ENCODE measurements at regions not wholly inside any gene's neighbourhood (a gene's known extent, or its start where the extent isn't known, plus 50 kb on each side); places are given as distances from the start of the nearest gene placed in this dataset.

DNA sequence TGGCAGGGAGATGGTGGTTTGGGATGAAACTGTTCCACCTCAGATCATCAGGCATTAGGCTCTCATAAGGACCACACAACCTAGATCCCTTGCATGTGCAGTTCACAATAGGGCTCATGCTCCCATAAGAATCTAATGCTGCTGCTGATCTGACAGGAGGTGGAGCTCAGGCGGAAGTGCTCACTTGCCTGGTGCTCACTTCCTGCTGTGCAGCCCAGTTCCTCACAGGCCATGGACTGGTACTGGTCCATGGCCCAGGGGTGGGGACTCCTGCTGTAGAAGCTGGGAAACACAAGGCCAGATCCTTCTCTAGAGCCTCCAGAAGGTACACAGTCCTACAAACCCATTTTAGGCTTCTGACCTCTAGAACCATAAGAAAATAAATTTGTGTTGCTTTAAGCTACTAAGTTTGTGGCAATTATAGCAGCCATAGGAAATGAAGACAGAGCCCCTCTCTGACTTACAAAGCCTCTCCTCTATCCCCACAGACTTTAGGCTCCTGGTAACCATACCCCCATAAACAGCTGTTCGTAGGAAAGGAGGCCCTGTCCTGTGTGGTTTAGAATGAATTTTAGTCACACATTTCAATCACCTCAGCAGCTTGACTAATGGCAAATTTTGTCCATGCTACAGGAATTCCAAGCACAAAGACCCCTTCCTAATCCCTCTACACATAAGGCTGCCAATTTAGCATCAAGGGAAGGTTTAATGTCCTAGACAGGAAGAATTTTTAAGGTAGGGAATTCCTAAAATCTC lies 206.1 kb upstream of the PHYHIPL start:
- no peak for DNase-seq (ENCODE audit: low spot score)

DNA sequence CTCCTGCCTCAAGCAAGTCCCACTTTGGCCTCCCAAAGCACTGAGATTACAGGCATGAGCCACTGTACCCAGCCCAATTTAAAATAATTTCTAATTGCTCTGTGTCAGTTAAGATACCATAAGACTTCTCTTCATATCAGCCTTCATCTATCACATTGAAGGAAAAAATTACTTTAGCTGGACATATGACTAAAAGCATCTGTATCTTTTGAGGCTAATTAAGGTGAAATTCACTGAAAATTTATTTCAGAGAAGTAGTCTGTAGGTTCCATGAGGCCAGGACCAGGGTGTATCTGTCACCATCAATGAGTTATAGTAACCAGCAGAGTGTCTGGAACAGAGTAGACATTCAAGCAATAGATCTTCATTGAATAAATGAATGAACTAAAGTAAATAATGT lies 205.2 kb upstream of the PHYHIPL start:
- no peak for DNase-seq (ENCODE audit: low spot score)

DNA sequence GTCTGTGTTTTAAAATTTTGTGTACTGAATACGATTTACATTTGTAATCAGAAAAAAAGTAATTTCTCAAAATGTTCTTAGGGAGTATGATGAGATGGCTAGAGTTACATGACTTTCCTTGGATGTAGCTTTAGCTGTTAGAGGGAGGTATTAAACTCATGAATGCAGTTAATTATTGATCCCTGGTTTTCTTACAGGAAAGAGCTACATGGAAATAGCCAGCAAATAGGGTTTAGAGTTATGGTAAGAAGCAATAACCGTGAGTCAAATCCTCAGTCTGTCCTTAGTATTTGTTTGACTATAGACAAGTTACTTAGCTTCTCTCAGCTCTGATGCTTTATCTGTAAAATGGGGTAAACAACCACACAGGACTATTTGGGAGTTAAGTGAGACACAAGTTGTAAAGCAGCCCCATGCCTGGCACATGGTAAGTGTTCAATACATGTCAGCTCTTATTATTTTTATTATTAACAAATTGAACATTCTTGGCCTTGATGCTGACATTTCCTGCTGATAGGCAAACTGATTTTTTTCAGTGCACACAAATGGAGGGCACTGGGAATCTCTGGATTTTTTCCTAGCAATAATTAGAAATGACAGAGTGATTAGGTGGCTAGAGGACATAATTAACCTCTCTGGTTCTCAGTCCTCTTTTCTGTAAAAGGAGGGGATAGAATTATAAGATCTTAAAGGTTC lies 204.5 kb upstream of the PHYHIPL start:
- DNase-seq (ENCODE audit: low spot score), result no peak

DNA sequence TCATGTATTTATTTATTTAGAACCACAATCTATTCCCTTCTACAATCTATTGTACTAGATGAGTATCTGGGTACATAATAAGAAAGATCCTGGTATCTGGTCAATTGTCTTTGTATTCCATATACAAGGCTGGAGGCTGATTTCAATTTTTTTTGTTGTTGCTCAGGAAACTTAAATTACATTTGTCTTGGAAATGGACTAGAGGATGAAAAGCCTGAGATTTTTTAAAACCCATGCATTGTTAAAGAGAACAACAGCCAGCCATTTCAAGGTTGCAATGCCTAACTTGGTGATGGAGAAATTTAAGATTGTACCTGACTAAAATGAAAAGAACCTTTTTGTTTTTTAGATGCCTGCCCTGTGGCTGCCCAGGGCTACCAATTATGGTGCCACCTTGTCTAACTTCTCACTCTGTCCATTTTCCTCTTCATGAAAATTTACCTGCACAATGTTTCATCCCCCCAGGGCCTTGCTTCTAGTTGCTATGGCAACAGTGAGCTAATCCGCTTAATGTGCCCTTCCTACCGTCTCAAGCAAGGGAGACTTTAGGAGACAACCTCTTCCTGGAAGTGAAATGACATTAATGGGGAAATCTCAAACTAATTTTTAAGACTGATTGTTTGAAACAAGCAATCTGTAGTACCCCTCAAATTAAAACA lies 203.7 kb upstream of the PHYHIPL start:
- no peak for DNase-seq (ENCODE audit: low spot score)

DNA sequence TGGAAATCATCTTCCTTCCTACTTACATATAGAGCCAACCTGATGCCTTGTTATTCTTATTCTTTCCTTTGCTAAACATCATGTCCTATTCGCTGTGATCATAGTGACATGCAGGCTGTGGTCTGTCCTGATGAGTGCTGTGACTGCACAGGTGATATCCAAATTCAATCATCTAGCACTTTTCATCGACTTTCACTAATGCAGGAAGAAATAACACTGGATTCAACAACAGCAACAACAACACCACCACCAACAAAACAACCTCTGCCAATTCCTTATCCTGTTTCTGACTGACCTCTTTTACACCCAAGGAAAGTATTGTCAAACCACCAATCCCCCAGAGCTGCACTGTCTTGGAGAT lies 203.2 kb upstream of the PHYHIPL start:
- no peak for DNase-seq (ENCODE audit: low spot score)

DNA sequence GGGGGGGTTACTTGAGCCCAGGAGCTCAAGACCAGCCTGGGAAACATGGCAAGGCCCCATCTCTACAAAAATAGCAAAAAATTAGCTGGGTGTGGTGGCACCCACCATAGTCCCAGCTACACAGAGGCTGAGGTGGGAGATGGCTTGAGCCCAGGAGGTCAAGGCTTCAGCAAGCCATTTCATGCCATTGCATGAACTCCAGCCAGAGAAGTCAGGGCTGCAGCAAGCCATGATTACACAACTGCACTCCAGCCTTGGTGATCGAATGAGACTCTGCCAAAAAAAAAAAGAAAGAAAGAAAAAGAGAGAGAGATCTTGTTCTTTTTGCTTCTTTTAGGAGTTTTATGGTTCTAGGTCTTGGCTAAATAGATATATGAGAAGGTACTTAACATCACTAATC lies 200.2 kb upstream of the PHYHIPL start:
- DNase-seq (ENCODE audit: low spot score), result no peak

DNA sequence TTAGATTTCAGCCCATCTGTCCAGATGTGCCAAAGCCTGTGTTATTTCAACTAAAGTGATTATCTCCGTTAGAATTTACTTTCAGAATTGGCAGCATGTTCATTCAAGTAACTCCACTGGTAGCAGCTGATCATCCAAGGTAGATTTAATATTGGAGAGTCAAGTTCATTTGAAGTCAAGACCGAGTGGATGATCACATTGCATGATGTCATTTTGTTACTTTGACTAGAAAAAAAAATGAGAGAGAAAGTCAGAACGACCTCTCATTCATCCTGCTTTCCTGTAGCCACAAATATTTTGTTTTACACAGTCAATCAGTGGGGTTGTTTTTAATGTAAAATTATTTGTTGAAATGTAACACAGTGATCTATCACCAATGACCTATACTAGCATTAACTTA lies 196.7 kb upstream of the PHYHIPL start:
- no peak for DNase-seq (ENCODE audit: low spot score)

DNA sequence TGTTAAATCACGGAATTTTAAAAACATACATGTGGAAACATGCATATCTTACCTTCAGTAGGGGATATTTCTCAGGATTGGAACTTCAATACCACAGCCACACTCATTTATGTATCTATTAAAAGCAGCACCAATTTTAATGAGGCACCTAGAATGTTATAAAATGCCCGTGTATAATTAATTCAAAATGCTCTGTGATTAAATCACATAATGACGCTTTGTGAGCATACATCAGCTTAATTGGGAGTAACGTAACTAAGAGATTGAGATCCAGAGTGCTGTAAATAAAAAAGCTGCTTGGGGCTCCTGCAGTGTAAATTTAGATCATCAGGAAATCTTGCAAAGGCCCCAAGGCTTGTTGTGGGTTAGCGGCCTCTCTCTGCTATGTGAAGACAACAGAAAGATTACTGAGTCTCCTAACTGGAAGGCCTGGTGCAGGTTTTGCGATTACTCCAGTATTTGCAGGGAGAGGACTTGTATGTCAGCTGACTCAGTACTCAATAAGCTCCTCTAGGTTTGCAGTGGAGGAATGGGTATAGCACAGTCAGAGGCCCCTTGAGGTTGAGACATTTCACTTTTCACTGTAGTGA lies 195.5 kb upstream of the PHYHIPL start:
- DNase-seq (ENCODE audit: low spot score), result no peak

DNA sequence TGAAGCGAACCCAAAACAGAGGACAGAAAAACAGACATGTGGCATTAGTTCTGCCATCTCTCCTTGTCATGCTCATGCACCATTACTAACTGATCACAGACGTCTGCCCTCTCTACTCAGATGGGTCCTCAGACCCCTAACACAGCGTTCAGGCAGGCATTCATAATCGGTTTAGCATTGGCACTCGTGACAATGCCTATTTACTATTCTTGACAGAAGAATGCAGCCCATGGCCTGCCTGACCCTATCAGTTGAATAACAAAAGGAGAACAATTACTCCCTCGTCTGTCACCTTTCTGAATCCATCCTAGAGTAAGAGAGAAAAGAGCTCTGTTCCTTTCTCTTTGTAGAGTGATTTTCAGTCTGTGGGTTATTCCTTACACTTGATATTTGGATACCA lies 194.6 kb upstream of the PHYHIPL start:
- no peak for DNase-seq (ENCODE audit: low spot score)

DNA sequence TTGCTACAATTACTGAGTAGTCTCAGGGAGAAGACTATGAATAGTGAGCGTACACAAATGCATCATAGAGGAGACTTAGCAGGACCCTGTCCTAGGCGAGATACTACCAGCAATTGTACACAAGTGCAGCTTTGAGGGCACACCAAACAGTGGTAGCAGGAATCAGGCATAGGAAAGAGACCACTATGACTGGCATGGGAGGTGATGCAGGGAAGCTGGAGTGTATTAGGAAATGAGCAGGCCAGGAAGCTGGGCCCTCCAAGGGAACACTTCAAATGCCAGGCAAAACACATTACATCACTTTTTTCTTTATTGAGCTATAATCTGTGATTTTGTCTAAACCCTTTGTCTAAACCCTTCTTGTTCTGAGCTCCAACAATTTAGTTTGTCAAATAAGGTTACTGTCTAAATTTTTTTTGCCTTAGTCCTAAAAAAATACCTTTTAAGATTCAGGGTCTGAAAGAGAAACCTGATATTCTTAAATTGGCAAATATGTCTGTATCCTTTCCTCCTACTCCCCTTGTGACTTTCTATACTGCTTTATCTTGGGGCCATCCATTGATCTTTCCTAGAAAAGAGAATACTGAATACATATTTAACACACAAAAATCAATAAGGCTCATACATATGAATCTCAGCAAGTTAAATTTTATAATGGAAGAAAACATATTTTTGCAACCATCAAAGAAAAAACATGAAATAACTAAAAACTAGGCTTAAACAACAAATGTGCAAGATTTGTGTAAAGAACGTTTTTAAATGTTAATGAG lies 193.8 kb upstream of the PHYHIPL start:
- no peak for DNase-seq (ENCODE audit: low spot score)

DNA sequence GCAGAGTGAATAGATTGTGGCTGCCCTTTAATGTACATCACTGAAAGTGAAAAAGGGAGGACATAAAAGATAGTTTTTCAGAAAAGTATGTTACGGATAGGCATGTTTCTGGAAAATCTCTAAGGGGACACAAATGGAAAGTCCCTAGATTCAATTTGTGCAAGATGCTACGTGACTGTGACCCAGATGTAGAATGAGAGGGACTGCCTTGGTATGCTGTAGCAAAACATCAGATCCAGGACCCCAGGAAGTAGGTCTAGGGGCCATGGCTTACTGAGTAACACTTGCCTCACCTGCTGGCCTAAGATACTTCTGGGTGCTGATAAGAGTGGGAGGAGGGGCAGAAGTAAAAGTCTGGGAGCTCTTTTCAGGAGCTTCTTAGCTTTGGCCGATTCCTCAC lies 191.2 kb upstream of the PHYHIPL start:
- DNase-seq (ENCODE audit: low spot score), result no peak

DNA sequence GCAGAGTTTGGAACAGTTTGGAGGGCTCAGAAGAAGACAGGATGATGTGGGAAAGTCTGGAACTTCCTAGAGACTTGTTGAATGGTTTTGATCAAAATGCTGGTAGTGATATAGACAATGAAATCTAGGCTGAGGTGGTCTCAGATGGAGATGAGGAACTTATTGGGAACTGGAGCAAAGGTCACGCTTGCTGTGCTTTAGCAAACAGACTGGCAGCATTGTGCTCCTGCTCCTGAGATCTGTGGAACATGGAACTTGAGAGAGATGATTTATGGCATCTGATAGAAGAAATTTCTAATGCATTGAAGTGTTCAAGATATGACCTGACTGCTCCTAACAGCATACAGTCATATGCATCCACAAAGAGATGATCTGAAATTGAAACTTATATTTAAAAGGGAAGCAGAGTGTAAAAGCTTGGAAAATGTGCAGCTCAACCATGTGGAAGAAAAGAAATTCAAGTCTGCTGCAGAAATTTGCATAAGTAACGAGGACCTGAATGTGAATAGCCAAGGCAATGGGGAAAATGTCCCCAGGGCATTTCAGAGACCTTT lies 186.9 kb upstream of the PHYHIPL start:
- DNase-seq (ENCODE audit: low spot score), result no peak

DNA sequence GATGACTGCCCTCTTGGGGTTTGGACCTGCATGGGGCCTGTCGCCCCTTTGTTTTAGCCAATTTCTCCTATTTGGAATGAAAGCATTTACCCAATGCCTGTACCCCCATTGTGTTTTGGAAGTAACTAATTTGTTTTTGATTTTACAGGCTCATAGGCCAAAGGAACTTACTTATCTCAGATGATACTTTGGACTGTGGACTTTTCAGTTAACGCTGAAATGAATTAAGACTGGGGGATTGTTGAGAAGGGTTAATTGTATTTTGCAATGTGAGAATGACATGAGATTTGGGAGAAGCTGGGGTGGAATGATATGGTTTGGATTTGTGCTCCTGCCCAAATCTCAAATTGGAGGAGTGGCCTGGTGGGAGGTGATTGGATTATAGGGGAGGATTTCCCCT lies 185.8 kb upstream of the PHYHIPL start:
- DNase-seq (ENCODE audit: low spot score), result no peak

DNA sequence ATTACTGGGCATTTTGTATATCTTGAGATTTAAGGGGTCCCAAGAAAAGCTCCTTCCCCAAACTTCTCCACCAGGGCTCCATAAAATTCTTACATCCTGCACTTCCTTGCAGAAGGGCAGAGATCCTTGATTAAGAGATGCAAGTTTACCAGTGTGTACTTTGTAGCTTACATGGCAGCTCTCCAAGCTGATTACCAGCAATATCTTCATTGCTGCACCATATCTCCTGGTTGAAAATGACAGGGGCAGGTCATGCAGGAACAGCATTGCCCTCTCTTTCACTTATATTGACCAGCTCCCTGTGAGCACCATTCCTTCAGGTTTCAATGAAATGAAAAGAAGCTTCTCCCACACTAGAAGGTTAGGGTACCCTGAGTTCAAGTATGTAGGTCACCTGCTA lies 184.6 kb upstream of the PHYHIPL start:
- DNase-seq (ENCODE audit: low spot score), result no peak

DNA sequence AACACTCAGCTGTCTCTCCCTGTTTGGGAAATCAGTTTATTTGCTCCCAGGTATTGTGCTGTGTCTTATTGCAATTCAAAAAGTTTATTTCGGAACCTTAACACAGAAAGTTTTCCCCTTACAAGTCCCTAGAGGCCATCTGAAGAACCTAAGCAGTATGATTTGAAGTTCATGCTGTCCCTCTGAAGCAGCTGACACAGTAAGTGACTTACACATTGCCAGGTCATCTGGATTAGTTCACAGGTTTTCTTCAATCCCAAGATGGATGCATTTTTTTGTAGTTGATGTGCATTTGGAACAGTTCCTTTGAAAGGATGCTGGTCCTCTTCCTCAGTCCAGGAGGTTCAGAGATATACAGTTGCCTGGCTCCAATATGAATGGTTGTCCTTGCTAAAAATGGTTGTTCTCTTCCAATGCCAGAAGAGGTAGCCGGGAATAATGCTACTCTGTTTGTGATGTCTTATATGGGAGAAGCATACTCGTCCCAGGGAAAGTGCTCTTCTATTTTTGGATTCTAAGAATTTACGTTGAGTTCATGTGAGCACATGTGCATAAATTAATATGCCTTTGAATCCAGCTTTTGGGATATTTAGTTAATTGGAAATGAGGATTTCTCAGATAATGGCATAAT lies 183.5 kb upstream of the PHYHIPL start:
- DNase-seq (ENCODE audit: low spot score), result no peak

DNA sequence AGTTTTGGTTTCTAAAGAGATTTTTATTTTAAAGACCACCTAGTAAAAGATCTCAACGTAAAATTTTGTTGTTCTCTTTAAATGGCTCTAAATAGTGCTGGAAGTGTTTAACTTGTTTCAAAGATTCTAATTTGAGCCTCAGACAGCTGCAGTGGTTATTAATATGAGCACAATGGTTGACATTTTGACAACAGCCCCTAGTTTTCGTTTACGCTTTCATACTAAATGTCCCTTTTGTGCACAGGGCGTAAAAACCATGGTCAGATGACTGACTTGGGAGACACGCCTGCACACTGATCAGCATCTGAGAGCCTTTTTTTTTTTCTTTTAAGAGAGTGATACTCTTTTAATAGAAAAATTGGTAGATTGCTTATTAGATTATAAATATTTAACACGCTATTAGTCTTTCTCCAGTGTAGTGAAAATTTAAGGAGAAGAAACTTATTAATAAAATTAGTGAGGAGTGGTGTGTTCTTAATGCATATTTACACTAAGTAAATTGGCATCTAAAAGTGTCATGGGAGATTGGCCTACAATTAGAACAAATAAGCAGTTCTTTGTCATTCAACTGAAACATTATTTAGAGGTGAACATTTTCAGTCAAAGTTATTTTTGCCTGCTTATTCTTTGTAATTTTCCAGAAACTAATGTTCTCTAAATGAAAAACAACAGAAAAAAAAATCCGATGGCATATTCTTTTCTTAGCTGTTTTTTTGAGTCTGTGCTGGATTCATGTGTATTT lies 182.8 kb upstream of the PHYHIPL start:
- DNase-seq (ENCODE audit: low spot score), result no peak

DNA sequence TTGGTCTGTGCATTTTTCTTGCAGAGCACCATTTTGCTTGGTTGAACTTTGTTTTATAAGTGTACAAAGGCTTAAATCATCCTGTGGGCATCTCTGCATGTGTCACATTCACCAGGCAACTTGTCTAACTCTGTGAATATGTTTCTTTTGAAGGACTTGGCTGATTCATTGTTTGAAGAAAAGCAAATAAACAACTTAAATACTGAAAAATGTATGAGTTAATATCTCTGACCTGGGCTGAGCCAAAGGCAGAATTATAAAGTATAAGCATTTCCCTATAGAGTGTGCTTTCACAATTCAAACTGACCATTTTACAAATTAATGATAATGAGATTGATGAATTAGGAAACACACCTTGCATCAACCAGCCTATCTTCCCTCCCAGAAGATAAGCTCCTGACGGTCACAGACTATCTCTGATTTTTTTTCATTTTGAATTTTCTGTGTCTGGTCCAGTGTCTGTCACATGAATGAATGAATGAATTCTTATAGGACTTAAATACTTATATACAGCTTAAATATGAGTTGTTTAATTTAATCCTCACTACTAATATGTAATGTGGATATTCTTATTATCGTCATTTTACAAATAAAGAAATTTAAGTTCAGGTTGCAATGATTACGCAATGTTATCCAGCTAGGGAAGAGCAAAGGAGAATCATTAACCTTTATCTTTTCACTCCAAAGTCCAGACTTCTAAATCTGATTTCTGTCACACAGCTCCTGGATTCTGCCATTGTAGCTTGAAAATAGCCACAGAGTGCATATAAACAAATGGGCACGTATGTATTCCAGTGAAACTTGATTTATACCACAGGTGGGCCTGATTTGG lies 182.0 kb upstream of the PHYHIPL start:
- no peak for DNase-seq (ENCODE audit: low spot score)

DNA sequence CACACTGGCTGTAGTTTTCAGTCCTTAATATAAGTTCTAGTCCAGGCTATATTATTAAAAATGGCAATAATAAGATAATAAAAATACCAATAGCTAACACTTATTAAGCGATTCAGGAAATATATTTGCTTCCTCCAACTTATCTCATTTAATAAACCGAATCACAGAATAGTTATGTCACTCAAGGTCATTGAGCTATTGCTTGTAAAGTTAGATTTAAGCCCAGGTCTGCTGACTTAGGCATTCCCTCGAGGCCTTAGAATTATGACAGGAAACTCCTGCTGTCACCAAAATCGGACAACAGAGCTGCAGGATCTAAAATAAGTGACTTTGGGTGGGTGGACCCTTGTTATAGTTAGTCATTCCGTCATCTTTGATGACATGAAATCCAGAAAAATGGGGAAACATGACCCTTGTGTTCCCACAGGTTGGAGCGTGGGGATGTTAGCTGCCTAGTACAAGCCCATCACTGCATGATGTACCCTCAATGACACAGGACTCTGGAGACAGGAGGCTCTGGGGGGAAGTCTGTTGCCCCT lies 181.3 kb upstream of the PHYHIPL start:
- DNase-seq (ENCODE audit: low spot score), result no peak

DNA sequence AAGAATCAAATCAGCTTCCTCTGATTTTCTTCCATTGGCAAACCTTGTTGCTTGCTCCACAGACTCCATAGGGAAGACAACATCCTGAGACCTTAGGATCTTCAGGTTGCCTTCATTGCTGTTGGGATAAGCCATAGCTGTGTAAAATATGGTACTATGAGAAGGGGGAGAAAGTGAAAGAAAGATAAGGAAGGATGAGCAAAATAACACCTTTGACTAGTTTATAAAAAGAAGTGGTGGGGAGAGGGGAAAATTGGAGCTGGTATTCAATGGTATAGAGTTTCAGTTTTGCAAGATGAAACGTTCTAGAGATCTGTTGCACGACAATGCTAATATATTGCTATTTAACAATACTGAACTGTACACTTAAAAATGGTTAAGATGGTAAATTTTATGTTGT lies 180.4 kb upstream of the PHYHIPL start:
- no peak for DNase-seq (ENCODE audit: low spot score)

DNA sequence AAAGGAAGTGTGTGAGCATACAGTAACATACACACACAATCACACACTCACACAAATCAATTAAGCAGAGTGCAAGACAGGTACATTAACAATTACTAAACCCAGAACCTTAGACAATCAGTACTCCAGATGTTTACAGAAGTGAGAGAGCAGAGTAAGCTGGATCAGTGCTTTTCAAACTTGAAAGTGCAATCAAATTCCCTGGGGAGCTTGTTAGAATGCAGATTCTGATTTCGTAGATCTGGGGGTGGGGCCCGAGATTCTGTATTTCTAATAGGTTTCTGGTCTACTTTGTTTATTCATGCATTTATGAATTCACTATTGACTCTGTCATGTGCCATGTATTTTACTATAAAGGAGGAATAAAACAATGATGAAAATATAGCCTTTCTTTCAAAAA lies 179.6 kb upstream of the PHYHIPL start:
- DNase-seq (ENCODE audit: low spot score), result no peak

Measured in AG20443 (cell line).